ENCODE measurements at regions not wholly inside any gene's neighbourhood (a gene's known extent, or its start where the extent isn't known, plus 50 kb on each side); places are given as distances from the start of the nearest gene placed in this dataset.
"Not testable (repeated sequence)": the region's sequence is repeated elsewhere in the genome, so short reads cannot be mapped to it uniquely, and the experiment has no call there.

GRCh38 chr4:158397781-158398180 lies 123.9 kb upstream of the RXFP1 start:
- no peak for DNase-seq (ENCODE audit: low spot score)

- not testable (repeated sequence) for DNase-seq (ENCODE audit: low spot score)
These were observed 113.7 kb upstream of the RXFP1 start for GRCh38 chr4:158407961-158408360.

- DNase-seq (ENCODE audit: low spot score): no peak
These were observed 111.4 kb upstream of the RXFP1 start for GRCh38 chr4:158410272-158410671.

- no peak for DNase-seq (ENCODE audit: low spot score)
These were observed 110.4 kb upstream of the RXFP1 start for GRCh38 chr4:158411269-158411668.

- DNase-seq (ENCODE audit: low spot score): not testable (repeated sequence)
These were observed 103.0 kb upstream of the RXFP1 start for GRCh38 chr4:158418679-158419078.

- DNase-seq (ENCODE audit: low spot score): no peak
These were observed 100.9 kb upstream of the RXFP1 start for GRCh38 chr4:158420782-158421181.

- no peak for DNase-seq (ENCODE audit: low spot score)
These were observed 99.1 kb upstream of the RXFP1 start for GRCh38 chr4:158422546-158422945.

- DNase-seq (ENCODE audit: low spot score): no peak
These were observed 93.4 kb upstream of the RXFP1 start for GRCh38 chr4:158428242-158428641.

- no peak for DNase-seq (ENCODE audit: low spot score)
These were observed 78.9 kb upstream of the RXFP1 start for GRCh38 chr4:158442736-158443135.

GRCh38 chr4:158443731-158444130 lies 78.0 kb upstream of the RXFP1 start:
- DNase-seq (ENCODE audit: low spot score): no peak

- DNase-seq (ENCODE audit: low spot score): no peak
These were observed 77.1 kb upstream of the RXFP1 start for GRCh38 chr4:158444621-158445020.

- DNase-seq (ENCODE audit: low spot score): peak; percentile 3
These were observed 75.6 kb upstream of the RXFP1 start for GRCh38 chr4:158446106-158446505.

GRCh38 chr4:158450741-158451140 lies 70.9 kb upstream of the RXFP1 start:
- no peak for DNase-seq (ENCODE audit: low spot score)

GRCh38 chr4:158452116-158452515 lies 69.6 kb upstream of the RXFP1 start:
- DNase-seq (ENCODE audit: low spot score): not testable (repeated sequence)

- no peak for DNase-seq (ENCODE audit: low spot score)
These were observed 63.3 kb upstream of the RXFP1 start for GRCh38 chr4:158458271-158458895.

GRCh38 chr4:158459085-158459820 lies 62.4 kb upstream of the RXFP1 start:
- DNase-seq (ENCODE audit: low spot score): no peak

GRCh38 chr4:158461336-158461735 lies 60.3 kb upstream of the RXFP1 start:
- no peak for DNase-seq (ENCODE audit: low spot score)

GRCh38 chr4:158462611-158463010 lies 59.1 kb upstream of the RXFP1 start:
- DNase-seq (ENCODE audit: low spot score): no peak
